GM12891 (cell line): ENCODE measurements at regions not wholly inside any gene's neighbourhood (a gene's known extent, or its start where the extent isn't known, plus 50 kb on each side); places are given as distances from the start of the nearest gene placed in this dataset.

ENCODE experiments used
- PAX5 ChIP-seq: IDR thresholded peaks from 2 replicates; pipeline ENCODE4 v1.6.1; 2011; ENCODE audit warnings: low read length, moderate library complexity, mild to moderate bottlenecking; ENCODE audit not compliant: insufficient read depth, severe bottlenecking
- POLR2A ChIP-seq: IDR thresholded peaks from 2 replicates; pipeline ENCODE4 v1.6.1; 2011; ENCODE audit warnings: low read depth, low read length, control low read depth
- POLR2AphosphoS5 ChIP-seq: IDR thresholded peaks from 2 replicates; pipeline ENCODE4 v1.6.1; 2011; ENCODE audit warnings: low read depth, low read length, control low read depth
- POU2F2 ChIP-seq: IDR thresholded peaks from 2 replicates; pipeline ENCODE4 v1.6.1; 2011; ENCODE audit warnings: low read depth, mild to moderate bottlenecking, control low read depth, low read length, moderate library complexity
- SPI1 ChIP-seq: IDR thresholded peaks from 2 replicates; pipeline ENCODE4 v1.6.1; 2011; ENCODE audit warnings: low read depth, low read length, control low read depth
- TAF1 ChIP-seq: IDR thresholded peaks from 2 replicates; pipeline ENCODE4 v1.6.1; 2011; ENCODE audit warnings: low read depth, low read length, control low read depth

- TF ChIP-seq POLR2A (no peak), TAF1 (no peak), POLR2AphosphoS5 (no peak), POU2F2 (no peak), SPI1 (no peak), PAX5 (no peak)
Measured at GRCh38 chr17:55930291-55930809, 179.5 kb downstream of the PCTP start.
